ENCODE measurements at regions not wholly inside any gene's neighbourhood (a gene's known extent, or its start where the extent isn't known, plus 50 kb on each side); places are given as distances from the start of the nearest gene placed in this dataset.

- TF ChIP-seq ZSCAN18 (CRISPR knock-in tag; IDR thresholded peaks at IDR 0.05), result no peak
- no peak for TF ChIP-seq TCF7 (CRISPR knock-in tag; IDR thresholded peaks at IDR 0.05; ENCODE audit: low read depth)
- no peak for TF ChIP-seq NFE2L1 (CRISPR knock-in tag; IDR thresholded peaks at IDR 0.05)
- no peak for TF ChIP-seq JAZF1 (CRISPR knock-in tag; IDR thresholded peaks at IDR 0.05)
- TF ChIP-seq AFF4 (CRISPR knock-in tag; IDR thresholded peaks at IDR 0.05; ENCODE audit: borderline replicate concordance), result no peak
- no peak for TF ChIP-seq USF2 (CRISPR knock-in tag; IDR thresholded peaks at IDR 0.05)
- no peak for TF ChIP-seq NFATC4 (CRISPR knock-in tag; IDR thresholded peaks at IDR 0.05)
- no peak for TF ChIP-seq ZNF219 (CRISPR knock-in tag; IDR thresholded peaks at IDR 0.05; ENCODE audit: borderline replicate concordance)
- TF ChIP-seq ZNF232 (CRISPR knock-in tag; IDR thresholded peaks at IDR 0.05), result no peak
- no peak for TF ChIP-seq SMAD4 (CRISPR knock-in tag; IDR thresholded peaks at IDR 0.05)
- TF ChIP-seq GABPB1 (CRISPR knock-in tag; IDR thresholded peaks at IDR 0.05), result no peak
These were observed 226.1 kb downstream of the ANKRD50 start (continued) for GRCh38 chr4:124486423-124486822.

- TF ChIP-seq ZNF138 (CRISPR knock-in tag; conservative IDR thresholded peaks at IDR 0.05), result no peak
- no peak for TF ChIP-seq ATF1 (CRISPR knock-in tag; IDR thresholded peaks at IDR 0.05)
- TF ChIP-seq ZNF512 (CRISPR knock-in tag; IDR thresholded peaks at IDR 0.05; ENCODE audit: borderline replicate concordance), result no peak
- TF ChIP-seq FOXJ3 (CRISPR knock-in tag; IDR thresholded peaks at IDR 0.05; ENCODE audit: borderline replicate concordance), result no peak
- Mint-ChIP-seq H3K4me3 (no peak overlapping the region), H3K27me3 (ENCODE audit: low read depth) (no peaks in the 10 kb centered on the region), H3K4me1 (peaks cover 12% of the 10 kb centered on the region), H3K27ac (no peak overlapping the region), H3K9me3 (peaks cover 22% of the 10 kb centered on the region), H3K36me3 (peaks cover 10% of the 10 kb centered on the region)
- ChIA-PET CTCF (no interaction called here), POLR2A (no interaction called here)
- no peak for DNase-seq (ENCODE audit: low spot score)
- no peak for ATAC-seq
These were observed 224.9 kb downstream of the ANKRD50 start for GRCh38 chr4:124487651-124488050.

GRCh38 chr4:124491361-124492145, 221.0 kb downstream of the ANKRD50 start:
- H3K9me3 Mint-ChIP-seq, result peaks cover 16% of the 10 kb centered on the region
- no peak overlapping the region for H3K27ac Mint-ChIP-seq
- CTCF ChIA-PET, result no interaction called here
- POLR2A ChIA-PET, result no interaction called here
- no peak overlapping the region for H3K4me3 Mint-ChIP-seq
- no peaks in the 10 kb centered on the region for H3K27me3 Mint-ChIP-seq (ENCODE audit: low read depth)
- H3K4me1 Mint-ChIP-seq, result no peaks in the 10 kb centered on the region
- ATAC-seq, result no peak
- peaks cover 4% of the 10 kb centered on the region for H3K36me3 Mint-ChIP-seq
- no peak for DNase-seq (ENCODE audit: low spot score)
- TF ChIP-seq NFYB (CRISPR knock-in tag; conservative IDR thresholded peaks at IDR 0.05; ENCODE audit: low read depth) (no peak), JUN (CRISPR knock-in tag; IDR thresholded peaks at IDR 0.05) (no peak), ZNF425 (CRISPR knock-in tag; conservative IDR thresholded peaks at IDR 0.05) (no peak), ATF3 (CRISPR knock-in tag; conservative IDR thresholded peaks at IDR 0.05) (no peak), USF2 (CRISPR knock-in tag; IDR thresholded peaks at IDR 0.05) (no peak), MAX (CRISPR knock-in tag; IDR thresholded peaks at IDR 0.05) (no peak), ETV6 (CRISPR knock-in tag; IDR thresholded peaks at IDR 0.05) (no peak)

Data from WTC11 (cell line).